ENCODE measurements at regions not wholly inside any gene's neighbourhood (a gene's known extent, or its start where the extent isn't known, plus 50 kb on each side); places are given as distances from the start of the nearest gene placed in this dataset.

GRCh38 chr14:106294324-106294723 is 767.9 kb downstream of the TMEM121 start:
- no peak overlapping the region for H2BK15ac ChIP-seq (ENCODE audit: low read length)
- H3K27me3 ChIP-seq (replicated peaks in 1 of 4; ENCODE audit: control insufficient read depth in 3 of 4, extremely low read depth in 1 of 4, insufficient read depth in 3 of 4, low read length in 3 of 4): no peaks in the 10 kb centered on the region
- H4K91ac ChIP-seq (replicated peaks; ENCODE audit: insufficient read length, low read length): no peak overlapping the region
- no peak overlapping the region for H2BK120ac ChIP-seq (replicated peaks; ENCODE audit: low read depth, low read length)
- H4K5ac ChIP-seq (ENCODE audit: insufficient read length, low read depth, low read length): no peak overlapping the region
- H3K4me3 ChIP-seq (ENCODE audit: extremely low read depth in 1 of 4, insufficient read depth in 2 of 4, low read depth in 3 of 4, low read length in 4 of 4): no peak overlapping the region
- no peak overlapping the region for H2BK12ac ChIP-seq (ENCODE audit: low read depth, low read length)
- H3K9me3 ChIP-seq (ENCODE audit: insufficient read depth in 2 of 2, low read depth in 1 of 2, low read length in 1 of 2): peaks cover 25 to 50% of the 10 kb centered on the region in 2 experiments
- H2BK5ac ChIP-seq (ENCODE audit: low read depth, low read length): no peak overlapping the region
- H3K4ac ChIP-seq (replicated peaks; ENCODE audit: insufficient read length, low read depth, low read length): no peak overlapping the region
- H3K4me1 ChIP-seq (replicated peaks in 1 of 4; ENCODE audit: control insufficient read depth in 3 of 4, insufficient read depth in 4 of 4, low read length in 3 of 4): no peaks in the 10 kb centered on the region
- CTCF ChIA-PET (ENCODE audit: partially characterized antibody): interaction anchor here (1.2 to 1.3 kb wide), 2 partner anchors 12 to 16 kb away, joined by 3 to 4 read pairs; no protein-coding TSS in a partner anchor
- H3K14ac ChIP-seq (ENCODE audit: insufficient read length): no peak overlapping the region
- no peaks in the 10 kb centered on the region for H4K20me1 ChIP-seq (replicated peaks in 1 of 2; ENCODE audit: control insufficient read depth in 1 of 2, insufficient read depth in 2 of 2, low read length in 2 of 2)
- 13% methylated on average over 1 of the region's 1 CpG; no CpG with 5 or more reads in 1 of the 2 experiments for WGBS, 2 experiments (ENCODE audit: extremely low coverage in 1 of 2, insufficient coverage in 1 of 2, insufficient read length in 1 of 2, insufficient replicate concordance in 2 of 2, low coverage in 1 of 2, low lambda C conversion rate in 2 of 2, missing lambda C conversion rate in 1 of 2)
- POLR2A ChIA-PET (ENCODE audit: partially characterized antibody): no interaction called here
- no peaks in the 10 kb centered on the region for H3K79me2 ChIP-seq (ENCODE audit: control insufficient read depth in 1 of 2, insufficient read depth in 2 of 2, low read length in 2 of 2)
- no peak overlapping the region for H3K9ac ChIP-seq (replicated peaks in 1 of 4; ENCODE audit: extremely low read depth in 1 of 4, low read depth in 3 of 4, low read length in 3 of 4)
- no peak overlapping the region for H3K23ac ChIP-seq (ENCODE audit: insufficient read length)
- H3K79me1 ChIP-seq (ENCODE audit: low read depth, low read length): no peaks in the 10 kb centered on the region
- no peak overlapping the region for H3K18ac ChIP-seq (ENCODE audit: extremely low read depth, low read length)
- H2AFZ ChIP-seq (ENCODE audit: low read length): no peak overlapping the region
- no peak overlapping the region for H3K56ac ChIP-seq (replicated peaks; ENCODE audit: insufficient read length, low read depth, low read length)
- no peak overlapping the region for H4K8ac ChIP-seq (ENCODE audit: extremely low read depth, insufficient read depth, low read length)
- FAIRE-seq: no peak
- no peak for DNase-seq (ENCODE audit: low read depth in 1 of 2, low spot score in 2 of 2)
- H3K4me2 ChIP-seq (ENCODE audit: insufficient read depth in 1 of 2, low read depth in 2 of 2, low read length in 2 of 2): no peak overlapping the region
- H3K23me2 ChIP-seq (ENCODE audit: low read depth, low read length): no peaks in the 10 kb centered on the region
- H3K27ac ChIP-seq (ENCODE audit: low read depth, low read length): no peak overlapping the region
- no peak overlapping the region for H2AK5ac ChIP-seq (ENCODE audit: low read depth, low read length)
- no peaks in the 10 kb centered on the region for H3K36me3 ChIP-seq (ENCODE audit: control insufficient read depth in 2 of 4, insufficient read depth in 4 of 4, low read length in 3 of 4)
- no peak overlapping the region for H2BK20ac ChIP-seq (ENCODE audit: low read length)
- TF ChIP-seq POLR2A (IDR thresholded peaks at IDR 0.05; ENCODE audit: control extremely low read depth in 1 of 2, low read depth in 2 of 2, low read length in 2 of 2) (no peak), SIN3A (conservative IDR thresholded peaks at IDR 0.05 in 1 of 2, IDR thresholded peaks at IDR 0.05 in 1 of 2; ENCODE audit: low read depth in 1 of 2, low read length in 2 of 2) (no peak), RXRA (IDR thresholded peaks at IDR 0.05; ENCODE audit: insufficient read depth, low read depth, low read length) (no peak), TAF1 (IDR thresholded peaks at IDR 0.05; ENCODE audit: low read depth, low read length) (no peak), TEAD4 (IDR thresholded peaks at IDR 0.05; ENCODE audit: low read depth, low read length) (no peak), POU5F1 (IDR thresholded peaks at IDR 0.05; ENCODE audit: low read depth, low read length) (no peak), GABPA (IDR thresholded peaks at IDR 0.05; ENCODE audit: borderline replicate concordance, insufficient read depth, low read length) (no peak), CBX8 (IDR thresholded peaks at IDR 0.05; ENCODE audit: borderline replicate concordance, low read depth, low read length) (no peak), EGR1 (IDR thresholded peaks at IDR 0.05; ENCODE audit: borderline replicate concordance, low read depth, low read length) (no peak), SP4 (IDR thresholded peaks at IDR 0.05; ENCODE audit: low read length) (no peak)
- TF ChIP-seq, protein P1, sequence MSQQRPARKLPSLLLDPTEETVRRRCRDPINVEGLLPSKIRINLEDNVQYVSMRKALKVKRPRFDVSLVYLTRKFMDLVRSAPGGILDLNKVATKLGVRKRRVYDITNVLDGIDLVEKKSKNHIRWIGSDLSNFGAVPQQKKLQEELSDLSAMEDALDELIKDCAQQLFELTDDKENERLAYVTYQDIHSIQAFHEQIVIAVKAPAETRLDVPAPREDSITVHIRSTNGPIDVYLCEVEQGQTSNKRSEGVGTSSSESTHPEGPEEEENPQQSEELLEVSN (IDR thresholded peaks at IDR 0.05): no peak
- TF ChIP-seq, protein P2, sequence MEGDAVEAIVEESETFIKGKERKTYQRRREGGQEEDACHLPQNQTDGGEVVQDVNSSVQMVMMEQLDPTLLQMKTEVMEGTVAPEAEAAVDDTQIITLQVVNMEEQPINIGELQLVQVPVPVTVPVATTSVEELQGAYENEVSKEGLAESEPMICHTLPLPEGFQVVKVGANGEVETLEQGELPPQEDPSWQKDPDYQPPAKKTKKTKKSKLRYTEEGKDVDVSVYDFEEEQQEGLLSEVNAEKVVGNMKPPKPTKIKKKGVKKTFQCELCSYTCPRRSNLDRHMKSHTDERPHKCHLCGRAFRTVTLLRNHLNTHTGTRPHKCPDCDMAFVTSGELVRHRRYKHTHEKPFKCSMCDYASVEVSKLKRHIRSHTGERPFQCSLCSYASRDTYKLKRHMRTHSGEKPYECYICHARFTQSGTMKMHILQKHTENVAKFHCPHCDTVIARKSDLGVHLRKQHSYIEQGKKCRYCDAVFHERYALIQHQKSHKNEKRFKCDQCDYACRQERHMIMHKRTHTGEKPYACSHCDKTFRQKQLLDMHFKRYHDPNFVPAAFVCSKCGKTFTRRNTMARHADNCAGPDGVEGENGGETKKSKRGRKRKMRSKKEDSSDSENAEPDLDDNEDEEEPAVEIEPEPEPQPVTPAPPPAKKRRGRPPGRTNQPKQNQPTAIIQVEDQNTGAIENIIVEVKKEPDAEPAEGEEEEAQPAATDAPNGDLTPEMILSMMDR (IDR thresholded peaks at IDR 0.05; ENCODE audit: control extremely low read depth in 1 of 3, insufficient read depth in 1 of 3, low read depth in 1 of 3, low read length in 3 of 3): no peak

All from H1 (cell line).